ENCODE measurements at regions not wholly inside any gene's neighbourhood (a gene's known extent, or its start where the extent isn't known, plus 50 kb on each side); places are given as distances from the start of the nearest gene placed in this dataset.

DNA sequence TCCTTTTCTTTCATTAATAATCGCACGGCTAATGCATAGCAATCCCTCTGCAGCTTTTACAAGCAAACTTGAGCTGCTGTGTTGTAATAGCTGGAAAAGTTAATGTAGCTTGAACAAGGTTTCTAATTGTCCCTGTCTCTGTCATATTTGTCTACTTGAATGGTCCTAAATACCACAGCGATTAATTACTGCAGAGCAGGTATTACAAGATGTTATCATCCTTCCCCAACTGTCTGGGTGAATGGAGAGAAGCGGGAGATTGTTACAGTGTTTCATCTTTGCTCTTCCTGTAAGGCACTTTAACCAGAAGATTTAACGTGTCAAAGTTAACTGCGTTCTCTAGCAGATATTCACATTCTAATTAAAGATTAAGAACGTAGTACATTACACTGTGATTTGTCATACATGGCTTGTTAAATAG lies 422.2 kb upstream of the POU3F3 start:
- Histone ChIP-seq H3K27me3 (peaks cover 0 to 24% (median 4%) of the 10 kb centered on the region in 9 donors), H3K36me3 (no peaks in the 10 kb centered on the region), H3K4me1 (no peaks in the 10 kb centered on the region), H3K9me3 (no peaks in the 10 kb centered on the region), H3K27ac (no peak overlapping the region), H3K4me3 (no peak overlapping the region)
- TF ChIP-seq, protein P1, sequence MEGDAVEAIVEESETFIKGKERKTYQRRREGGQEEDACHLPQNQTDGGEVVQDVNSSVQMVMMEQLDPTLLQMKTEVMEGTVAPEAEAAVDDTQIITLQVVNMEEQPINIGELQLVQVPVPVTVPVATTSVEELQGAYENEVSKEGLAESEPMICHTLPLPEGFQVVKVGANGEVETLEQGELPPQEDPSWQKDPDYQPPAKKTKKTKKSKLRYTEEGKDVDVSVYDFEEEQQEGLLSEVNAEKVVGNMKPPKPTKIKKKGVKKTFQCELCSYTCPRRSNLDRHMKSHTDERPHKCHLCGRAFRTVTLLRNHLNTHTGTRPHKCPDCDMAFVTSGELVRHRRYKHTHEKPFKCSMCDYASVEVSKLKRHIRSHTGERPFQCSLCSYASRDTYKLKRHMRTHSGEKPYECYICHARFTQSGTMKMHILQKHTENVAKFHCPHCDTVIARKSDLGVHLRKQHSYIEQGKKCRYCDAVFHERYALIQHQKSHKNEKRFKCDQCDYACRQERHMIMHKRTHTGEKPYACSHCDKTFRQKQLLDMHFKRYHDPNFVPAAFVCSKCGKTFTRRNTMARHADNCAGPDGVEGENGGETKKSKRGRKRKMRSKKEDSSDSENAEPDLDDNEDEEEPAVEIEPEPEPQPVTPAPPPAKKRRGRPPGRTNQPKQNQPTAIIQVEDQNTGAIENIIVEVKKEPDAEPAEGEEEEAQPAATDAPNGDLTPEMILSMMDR (IDR thresholded peaks at IDR 0.05) = no peak
- no peak for TF ChIP-seq POLR2A (IDR thresholded peaks at IDR 0.05)
- WGBS, 4 donors = 82 to 86% (median 83%) methylated on average over 7 of the region's 7 CpGs
- intact Hi-C loops (cut with DNase I) = no loop called here
- ATAC-seq = no peak
- no peak for DNase-seq

DNA sequence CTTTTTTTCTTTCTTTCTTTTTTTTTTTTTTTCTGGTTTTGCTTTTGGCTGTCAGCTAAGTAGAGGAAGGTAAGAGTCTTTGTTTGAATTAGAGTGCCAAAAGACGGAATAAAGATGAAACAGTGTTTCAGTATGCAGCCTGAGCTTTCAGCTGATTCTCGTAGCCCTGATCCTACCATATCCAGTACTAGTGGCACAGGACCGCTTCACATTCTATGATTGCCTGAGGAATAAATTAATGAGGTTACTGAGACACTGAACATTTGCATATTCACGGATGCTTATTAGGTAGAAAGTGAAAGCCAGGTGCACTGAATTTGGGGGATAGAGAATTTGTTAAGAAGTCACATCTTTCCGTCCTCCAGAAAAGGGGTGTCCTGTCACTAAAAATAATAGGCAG lies 421.5 kb upstream of the POU3F3 start:
- WGBS, 4 donors = 85 to 87% (median 86%) methylated on average over 5 of the region's 5 CpGs
- peaks cover 0 to 24% (median 4%) of the 10 kb centered on the region in 9 donors for H3K27me3 ChIP-seq
- H3K27ac ChIP-seq = no peak overlapping the region
- H3K36me3 ChIP-seq = no peaks in the 10 kb centered on the region
- no peaks in the 10 kb centered on the region for H3K9me3 ChIP-seq
- DNase-seq (no peak), ATAC-seq (no peak)
- H3K4me3 ChIP-seq = no peak overlapping the region
- no peak for TF ChIP-seq POLR2A (IDR thresholded peaks at IDR 0.05)
- TF ChIP-seq, protein P1 (IDR thresholded peaks at IDR 0.05) = no peak
- no peaks in the 10 kb centered on the region for H3K4me1 ChIP-seq
- intact Hi-C loops (cut with DNase I) = no loop called here

DNA sequence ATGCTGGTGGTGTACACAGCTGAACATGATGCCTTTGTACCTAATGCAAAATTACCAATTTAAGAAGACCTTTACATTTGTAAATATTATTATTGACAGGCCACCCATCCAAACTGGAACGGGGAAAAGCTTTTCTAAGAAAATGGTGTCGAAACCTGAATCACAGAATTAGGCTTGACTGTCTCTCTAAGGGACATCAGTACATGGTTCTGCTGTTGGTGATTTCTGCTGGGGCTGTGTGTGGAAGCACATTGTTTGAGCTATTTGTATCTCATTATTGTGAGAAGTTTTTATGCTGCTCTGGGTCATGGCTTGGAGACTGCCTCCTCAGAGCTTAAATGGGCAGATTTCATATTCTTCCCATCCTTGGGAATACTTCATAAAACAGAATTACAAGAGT lies 420.9 kb upstream of the POU3F3 start:
- ATAC-seq (no peak), DNase-seq (no peak)
- Histone ChIP-seq H3K27ac (no peak overlapping the region), H3K4me1 (no peaks in the 10 kb centered on the region), H3K36me3 (no peaks in the 10 kb centered on the region), H3K9me3 (no peaks in the 10 kb centered on the region), H3K27me3 (peaks cover 0 to 24% (median 4%) of the 10 kb centered on the region in 9 donors), H3K4me3 (no peak overlapping the region)
- TF ChIP-seq, protein P1 (IDR thresholded peaks at IDR 0.05) = no peak
- no peak for TF ChIP-seq POLR2A (IDR thresholded peaks at IDR 0.05)
- intact Hi-C loops (cut with DNase I) = no loop called here
- 90 to 95% (median 92%) methylated on average over 2 of the region's 2 CpGs for WGBS, 4 donors

DNA sequence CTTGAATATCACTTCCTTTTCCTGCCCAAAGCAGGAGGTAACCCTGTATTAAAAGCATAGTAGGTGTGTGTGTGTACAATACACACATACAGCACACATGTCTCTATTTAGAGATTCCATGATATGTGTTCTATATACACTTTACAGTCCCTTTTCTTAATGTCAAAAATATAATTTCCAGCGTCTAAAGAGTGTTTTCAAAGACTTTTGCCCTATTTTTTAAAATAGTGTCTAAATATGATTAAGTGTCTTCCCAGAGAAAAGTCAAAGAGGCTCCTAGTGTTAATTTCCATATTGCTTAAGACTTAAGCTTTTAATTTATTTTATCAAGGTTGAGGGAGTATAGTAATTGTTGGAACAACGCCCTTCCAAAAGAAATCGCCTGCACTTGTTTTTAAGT lies 420.3 kb upstream of the POU3F3 start:
- H3K9me3 ChIP-seq = no peaks in the 10 kb centered on the region
- no peak overlapping the region for H3K27ac ChIP-seq
- no peak for DNase-seq
- no peak overlapping the region for H3K4me3 ChIP-seq
- WGBS, 4 donors = 87 to 93% (median 89%) methylated on average over 3 of the region's 3 CpGs
- H3K4me1 ChIP-seq = no peaks in the 10 kb centered on the region
- no peak for ATAC-seq
- TF ChIP-seq, protein P1 (IDR thresholded peaks at IDR 0.05) = no peak
- no peak for TF ChIP-seq POLR2A (IDR thresholded peaks at IDR 0.05)
- H3K36me3 ChIP-seq = no peaks in the 10 kb centered on the region
- H3K27me3 ChIP-seq = peaks cover 0 to 24% (median 4%) of the 10 kb centered on the region in 9 donors
- intact Hi-C loops (cut with DNase I) = no loop called here
